ENCODE measurements at regions not wholly inside any gene's neighbourhood (a gene's known extent, or its start where the extent isn't known, plus 50 kb on each side); places are given as distances from the start of the nearest gene placed in this dataset.
A peak's percentile ranks its signal among the peaks of the same experiment; 100 is the strongest.

GRCh38 chr11:8748317-8748716 lies 65.7 kb downstream of the RPL27A start:
- no peak overlapping the region for H3K27ac Mint-ChIP-seq
- H3K9me3 Mint-ChIP-seq, result no peaks in the 10 kb centered on the region; the same call in 1 of the 2 replicates
- peaks cover 21% of the 10 kb centered on the region for H3K36me3 Mint-ChIP-seq (ENCODE audit: low read depth)
- H3K27me3 Mint-ChIP-seq (ENCODE audit: insufficient read depth), result peaks cover 4% of the 10 kb centered on the region; the same call in 1 of the 2 replicates
- no peak overlapping the region for H3K4me3 Mint-ChIP-seq
- peaks cover 30% of the 10 kb centered on the region for H3K4me1 Mint-ChIP-seq (ENCODE audit: low read depth)
- TF ChIP-seq, protein P1, sequence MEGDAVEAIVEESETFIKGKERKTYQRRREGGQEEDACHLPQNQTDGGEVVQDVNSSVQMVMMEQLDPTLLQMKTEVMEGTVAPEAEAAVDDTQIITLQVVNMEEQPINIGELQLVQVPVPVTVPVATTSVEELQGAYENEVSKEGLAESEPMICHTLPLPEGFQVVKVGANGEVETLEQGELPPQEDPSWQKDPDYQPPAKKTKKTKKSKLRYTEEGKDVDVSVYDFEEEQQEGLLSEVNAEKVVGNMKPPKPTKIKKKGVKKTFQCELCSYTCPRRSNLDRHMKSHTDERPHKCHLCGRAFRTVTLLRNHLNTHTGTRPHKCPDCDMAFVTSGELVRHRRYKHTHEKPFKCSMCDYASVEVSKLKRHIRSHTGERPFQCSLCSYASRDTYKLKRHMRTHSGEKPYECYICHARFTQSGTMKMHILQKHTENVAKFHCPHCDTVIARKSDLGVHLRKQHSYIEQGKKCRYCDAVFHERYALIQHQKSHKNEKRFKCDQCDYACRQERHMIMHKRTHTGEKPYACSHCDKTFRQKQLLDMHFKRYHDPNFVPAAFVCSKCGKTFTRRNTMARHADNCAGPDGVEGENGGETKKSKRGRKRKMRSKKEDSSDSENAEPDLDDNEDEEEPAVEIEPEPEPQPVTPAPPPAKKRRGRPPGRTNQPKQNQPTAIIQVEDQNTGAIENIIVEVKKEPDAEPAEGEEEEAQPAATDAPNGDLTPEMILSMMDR (IDR thresholded peaks at IDR 0.05), result no peak
- DNase-seq, result no peak

- no peak overlapping the region for H3K4me3 Mint-ChIP-seq
- peaks cover 4% of the 10 kb centered on the region; the same call in 1 of the 2 replicates for H3K27me3 Mint-ChIP-seq (ENCODE audit: insufficient read depth)
- no peak for DNase-seq
- H3K9me3 Mint-ChIP-seq, result no peaks in the 10 kb centered on the region; the same call in 1 of the 2 replicates
- TF ChIP-seq, protein P1 (IDR thresholded peaks at IDR 0.05), result no peak
- H3K4me1 Mint-ChIP-seq (ENCODE audit: low read depth), result peaks cover 30% of the 10 kb centered on the region
- H3K27ac Mint-ChIP-seq, result no peak overlapping the region
- peaks cover 21% of the 10 kb centered on the region for H3K36me3 Mint-ChIP-seq (ENCODE audit: low read depth)
These were observed 66.6 kb downstream of the RPL27A start for GRCh38 chr11:8749202-8749601.

- TF ChIP-seq, protein P1 (IDR thresholded peaks at IDR 0.05), result peak; percentile 67
- no peak for DNase-seq
- Mint-ChIP-seq H3K4me1 (ENCODE audit: low read depth) (0 out of 2 replicates have a peak, but pooled peaks cover 5% of the 10 kb centered on the region), H3K4me3 (no peak overlapping the region), H3K36me3 (ENCODE audit: low read depth) (peaks cover 28% of the 10 kb centered on the region), H3K27me3 (ENCODE audit: insufficient read depth) (peaks cover 2% of the 10 kb centered on the region; the same call in 1 of the 2 replicates), H3K9me3 (no peaks in the 10 kb centered on the region; the same call in 1 of the 2 replicates), H3K27ac (no peak overlapping the region)
These were observed 71.6 kb downstream of the RPL27A start for GRCh38 chr11:8754241-8754640.

DNA sequence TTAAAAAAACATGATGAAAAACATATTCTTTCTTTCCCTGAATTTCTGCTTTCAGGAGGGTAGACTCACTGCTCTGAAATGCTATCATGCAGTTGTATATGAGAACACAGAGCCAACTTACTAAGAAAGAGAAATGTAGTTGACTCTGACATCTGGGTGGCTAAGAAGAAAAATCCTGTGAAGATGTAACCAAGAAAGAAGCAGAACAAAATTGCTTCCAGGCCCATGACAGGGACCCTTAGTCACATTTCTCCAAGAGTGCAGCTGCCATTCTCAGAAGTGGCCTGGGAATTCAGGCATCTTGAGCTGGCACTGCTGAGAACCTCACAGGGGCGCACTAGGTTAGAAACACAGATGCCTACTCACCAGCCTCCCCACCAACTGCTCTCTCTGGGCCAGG lies 73.6 kb downstream of the RPL27A start:
- Mint-ChIP-seq H3K27ac (peak overlapping the region; percentile 45), H3K9me3 (no peaks in the 10 kb centered on the region; the same call in 1 of the 2 replicates), H3K36me3 (ENCODE audit: low read depth) (peaks cover 23% of the 10 kb centered on the region), H3K27me3 (ENCODE audit: insufficient read depth) (peaks cover 2% of the 10 kb centered on the region; the same call in 1 of the 2 replicates), H3K4me3 (no peak overlapping the region), H3K4me1 (ENCODE audit: low read depth) (0 out of 2 replicates have a peak, but pooled peaks cover 5% of the 10 kb centered on the region)
- TF ChIP-seq, protein P1 (IDR thresholded peaks at IDR 0.05), result no peak
- peak; percentile 39 for DNase-seq

GRCh38 chr11:8757047-8757446 lies 74.5 kb downstream of the RPL27A start:
- Mint-ChIP-seq H3K4me1 (ENCODE audit: low read depth) (0 out of 2 replicates have a peak, but pooled peaks cover 5% of the 10 kb centered on the region), H3K27ac (peak overlapping the region; percentile 45; the same call in 1 of the 2 replicates)

More at GRCh38 chr11:8757047-8757446, 74.5 kb downstream of the RPL27A start:
- Mint-ChIP-seq H3K36me3 (ENCODE audit: low read depth) (peaks cover 15% of the 10 kb centered on the region), H3K9me3 (no peaks in the 10 kb centered on the region), H3K4me3 (peak overlapping the region; percentile 5; the same call in 1 of the 2 replicates), H3K27me3 (ENCODE audit: insufficient read depth) (peaks cover 2% of the 10 kb centered on the region; the same call in 1 of the 2 replicates)
- TF ChIP-seq, protein P1 (IDR thresholded peaks at IDR 0.05), result no peak
- peak; percentile 39 for DNase-seq

Measured in HFFc6 (cell line).